Stimulated activated CD8-positive, alpha-beta memory T cell treated with anti-CD3 and anti-CD28 coated beads, Interleukin-15, amount 100 ng/mL, for 4 hours (primary cell): ENCODE measurements at regions not wholly inside any gene's neighbourhood (a gene's known extent, or its start where the extent isn't known, plus 50 kb on each side); places are given as distances from the start of the nearest gene placed in this dataset.
"Not testable (repeated sequence)": the region's sequence is repeated elsewhere in the genome, so short reads cannot be mapped to it uniquely, and the experiment has no call there.

Experiments used
- DNase-seq, 2 donors: peaks; one replicate each; pipeline ENCODE4 v3.0.0-alpha.2; 2020; ENCODE audit warnings: low read depth in 2 of 2

GRCh38 chr1:194033646-194034045 is 847.2 kb upstream of the B3GALT2 start:
- DNase-seq = no peak

DNA sequence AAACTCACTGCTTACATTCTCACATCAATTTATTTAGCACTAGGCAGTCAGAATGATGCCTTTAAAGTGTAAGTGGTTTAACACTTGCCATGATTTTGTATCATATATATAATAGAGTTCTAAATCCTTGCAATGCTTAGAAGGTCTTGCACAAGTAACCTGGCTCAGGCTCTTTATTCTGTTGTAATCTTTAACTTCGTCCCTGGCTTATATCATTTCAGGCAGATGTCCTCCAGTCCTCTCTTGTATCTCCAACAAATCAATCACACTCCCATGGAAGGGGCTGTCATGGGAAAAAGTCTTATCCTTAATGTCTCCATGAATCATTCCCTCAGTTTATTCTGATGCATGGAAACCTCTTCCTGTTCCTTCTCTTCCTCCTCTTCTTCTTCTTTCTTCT is 841.6 kb upstream of the B3GALT2 start:
- no peak for DNase-seq

GRCh38 chr1:194026422-194026821 is 840.0 kb upstream of the B3GALT2 start:
- DNase-seq = no peak

DNA sequence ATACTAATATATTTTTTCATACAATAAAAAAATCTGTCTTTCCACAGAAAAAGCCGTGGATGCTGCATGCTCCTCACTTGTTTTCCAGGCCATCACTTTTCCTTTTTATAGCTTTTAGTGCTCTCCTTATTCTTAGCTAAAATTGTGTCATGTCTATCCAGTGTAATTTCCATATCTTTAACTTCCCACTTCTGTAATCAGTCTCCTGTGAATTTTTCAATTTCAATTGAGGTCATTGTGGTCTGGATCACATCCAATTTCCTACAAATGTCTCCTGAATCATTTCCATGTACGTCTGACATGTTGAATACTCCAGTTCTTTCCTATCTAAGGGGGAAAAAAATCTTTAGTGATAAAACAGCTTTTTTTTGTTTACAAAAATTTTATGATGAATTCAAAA is 838.2 kb upstream of the B3GALT2 start:
- no peak for DNase-seq

DNA sequence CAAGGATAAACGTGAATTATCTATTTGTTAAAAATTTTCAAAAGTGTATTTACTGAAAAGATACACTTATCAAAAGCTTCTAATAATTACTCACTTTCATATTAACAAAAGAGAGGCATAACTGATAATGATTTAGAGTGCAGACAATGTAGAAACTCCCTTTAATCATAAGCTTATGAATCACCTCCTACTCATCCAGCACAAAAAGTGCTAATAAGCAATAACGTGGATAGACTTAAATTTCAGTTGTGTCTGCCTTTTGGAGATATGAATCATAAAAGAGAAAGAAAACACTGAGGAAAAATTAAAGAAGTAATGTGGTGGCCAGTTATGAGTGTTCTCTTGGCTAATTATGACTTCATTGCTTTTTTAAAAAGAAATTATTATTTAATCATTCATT is 827.6 kb upstream of the B3GALT2 start:
- no peak for DNase-seq

DNA sequence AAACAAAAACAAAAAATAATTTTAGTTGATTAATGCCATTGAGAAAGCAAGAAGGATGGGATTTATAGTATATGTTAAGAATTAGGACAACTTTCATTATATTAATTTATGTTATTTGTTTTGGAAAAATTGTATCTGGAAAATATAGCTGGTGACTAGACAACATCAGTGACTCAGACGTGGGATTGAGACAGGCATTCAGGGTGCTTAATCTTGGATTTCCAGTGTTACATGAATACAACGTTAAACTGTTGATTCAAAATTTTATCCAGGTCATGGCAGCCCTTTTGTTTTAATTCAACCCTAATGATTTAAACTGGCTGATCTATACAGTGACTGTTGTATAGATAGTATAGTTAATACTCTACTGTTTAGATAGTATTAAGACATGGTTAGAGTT is 827.1 kb upstream of the B3GALT2 start:
- no peak for DNase-seq

- DNase-seq = no peak
These were observed 817.7 kb upstream of the B3GALT2 start for GRCh38 chr1:194004146-194004545.

GRCh38 chr1:194001726-194002350 is 815.4 kb upstream of the B3GALT2 start:
- not testable (repeated sequence) for DNase-seq

- no peak for DNase-seq
These were observed 802.5 kb upstream of the B3GALT2 start for GRCh38 chr1:193988885-193989284.

GRCh38 chr1:193979219-193979618 is 792.8 kb upstream of the B3GALT2 start:
- DNase-seq = no peak

GRCh38 chr1:193974286-193974798 is 787.9 kb upstream of the B3GALT2 start:
- no peak for DNase-seq

DNA sequence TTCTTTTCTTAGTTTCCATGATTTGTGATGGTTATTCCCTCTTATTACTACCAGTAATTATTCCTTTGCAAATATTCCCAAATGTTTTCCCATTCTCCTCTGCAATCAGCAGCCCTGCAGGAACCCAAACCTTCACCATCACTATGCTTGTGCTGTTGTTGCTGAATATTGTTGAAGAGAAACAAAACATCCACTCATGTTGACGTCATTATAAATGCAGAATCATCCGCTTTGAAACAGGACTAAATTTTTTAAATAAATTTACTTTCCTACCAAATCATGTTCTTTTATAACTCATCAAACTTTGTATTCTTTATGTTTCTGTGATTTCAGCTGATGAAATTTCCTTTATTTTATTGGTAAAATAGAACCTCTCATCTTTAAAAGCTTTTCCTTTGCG is 787.0 kb upstream of the B3GALT2 start:
- DNase-seq = no peak

DNA sequence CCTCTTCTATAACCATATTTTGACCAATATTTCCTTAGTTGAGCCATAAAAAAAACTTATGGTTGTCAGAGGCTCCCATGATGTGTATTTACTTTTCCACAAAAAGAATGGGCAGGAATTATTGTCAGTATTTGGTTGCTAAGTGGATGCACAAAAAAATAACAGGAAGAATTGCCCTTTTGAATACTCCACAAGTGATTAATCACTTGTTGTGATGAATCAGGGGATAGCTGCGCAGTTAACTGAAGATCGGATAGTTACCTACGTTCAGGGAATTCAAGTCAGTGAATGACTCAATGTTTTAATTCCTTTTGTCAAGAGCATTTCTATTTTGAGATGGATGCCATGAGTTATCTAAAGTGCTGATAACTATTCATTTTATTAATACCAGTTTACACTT is 785.2 kb upstream of the B3GALT2 start:
- DNase-seq = no peak

GRCh38 chr1:193960499-193960898 is 774.1 kb upstream of the B3GALT2 start:
- DNase-seq = no peak

DNA sequence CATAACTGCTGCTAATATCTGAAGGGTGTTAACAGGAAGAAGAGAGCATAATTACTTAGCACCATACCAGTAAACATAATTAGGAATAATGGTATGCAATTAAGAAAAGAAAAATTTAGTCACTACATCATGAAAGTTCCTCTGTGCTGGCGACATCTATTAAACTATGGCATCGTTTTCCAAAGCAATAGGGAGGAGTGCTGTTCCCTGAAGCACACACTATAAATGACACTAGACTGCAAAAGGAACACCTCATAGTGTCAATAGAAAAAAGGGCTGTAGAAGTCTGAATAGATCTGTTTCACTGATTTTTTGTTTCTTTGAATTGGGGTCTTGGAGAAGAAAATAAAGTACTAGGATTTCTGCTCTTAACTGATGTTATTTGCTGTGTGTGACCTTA is 773.6 kb upstream of the B3GALT2 start:
- no peak for DNase-seq

DNA sequence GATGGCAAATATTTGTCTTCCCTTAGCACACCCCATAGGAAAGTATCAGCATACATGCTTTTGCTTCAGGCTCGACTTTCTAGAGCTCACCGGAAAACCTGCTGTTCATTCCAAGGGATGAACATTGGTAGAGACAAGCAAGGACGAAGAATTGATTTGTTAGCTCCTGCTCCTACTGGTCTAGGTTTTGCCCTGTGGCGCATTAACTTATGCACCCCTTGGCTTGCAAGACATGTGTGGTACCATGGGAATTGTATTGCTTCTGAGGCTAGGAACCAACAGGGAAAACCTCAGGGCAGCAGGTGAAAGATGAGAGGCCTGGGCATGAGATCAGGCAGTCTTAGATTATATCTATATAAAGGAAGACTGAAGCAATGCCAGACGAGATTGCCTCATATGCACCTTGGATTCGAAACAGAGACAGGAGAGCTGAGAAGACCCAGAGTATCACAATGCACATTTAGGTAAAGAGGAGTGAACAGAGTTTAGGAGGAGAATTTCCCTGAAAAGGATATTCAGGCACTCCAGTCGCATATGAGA is 771.2 kb upstream of the B3GALT2 start:
- no peak for DNase-seq

- no peak for DNase-seq
These were observed 766.5 kb upstream of the B3GALT2 start for GRCh38 chr1:193952778-193953374.

DNA sequence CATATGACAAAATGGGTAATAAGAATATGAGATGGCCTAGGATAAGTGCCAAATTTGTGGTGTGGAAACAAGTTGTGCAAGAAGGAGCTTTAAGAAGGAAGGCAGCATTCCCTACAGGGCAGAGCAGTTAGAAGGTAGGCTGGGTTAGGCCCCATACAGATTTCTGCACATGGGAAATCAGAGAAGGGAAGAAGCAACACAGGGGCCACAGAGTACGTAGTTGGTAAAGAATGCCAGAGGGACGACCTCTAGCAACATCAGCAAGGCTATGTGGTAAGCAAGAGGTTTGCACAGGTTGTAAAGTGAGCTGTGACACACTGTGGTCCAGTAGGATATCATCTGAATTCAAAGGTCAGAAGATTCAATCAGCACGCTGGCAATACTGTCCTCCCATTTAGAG is 765.6 kb upstream of the B3GALT2 start:
- no peak for DNase-seq

- DNase-seq = no peak
These were observed 758.0 kb upstream of the B3GALT2 start for GRCh38 chr1:193944454-193944853.

GRCh38 chr1:193940176-193940575 is 753.8 kb upstream of the B3GALT2 start:
- no peak for DNase-seq

GRCh38 chr1:193939585-193939984 is 753.2 kb upstream of the B3GALT2 start:
- DNase-seq = no peak

- DNase-seq = no peak
These were observed 750.9 kb upstream of the B3GALT2 start for GRCh38 chr1:193937308-193937707.

DNA sequence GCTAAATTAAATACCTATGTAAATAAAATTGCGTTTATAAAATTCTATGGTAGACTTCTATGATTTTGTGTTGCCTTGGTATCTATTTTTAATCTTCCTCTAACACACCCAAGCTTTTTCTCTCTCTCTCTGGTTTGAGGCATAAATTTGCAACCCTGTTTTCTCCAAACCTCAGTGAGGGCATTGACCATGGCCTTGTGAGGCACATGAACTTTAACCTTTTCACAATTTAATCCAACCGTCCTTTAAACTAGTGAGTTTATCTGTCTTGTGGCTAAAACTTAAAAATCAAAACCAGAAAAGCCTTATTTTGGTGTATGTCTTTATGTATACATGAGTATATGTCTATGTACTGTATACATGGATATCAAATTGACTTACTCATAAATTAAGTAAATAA is 746.6 kb upstream of the B3GALT2 start:
- no peak for DNase-seq

GRCh38 chr1:193931356-193931755 is 744.9 kb upstream of the B3GALT2 start:
- DNase-seq = no peak
